H1 (cell line): ENCODE measurements at regions not wholly inside any gene's neighbourhood (a gene's known extent, or its start where the extent isn't known, plus 50 kb on each side); places are given as distances from the start of the nearest gene placed in this dataset.

Experiments used
- ATF3 ChIP-seq: IDR thresholded peaks from 2 replicates; pipeline ENCODE4 v1.6.1; 2011; ENCODE audit warnings: low read depth, mild to moderate bottlenecking, low read length; ENCODE audit not compliant: insufficient read depth
- CTBP2 ChIP-seq: IDR thresholded peaks from 2 replicates; pipeline ENCODE4 v1.7.0; 2011; ENCODE audit warnings: borderline replicate concordance, mild to moderate bottlenecking, moderate library complexity, mixed read lengths, low read length; ENCODE audit not compliant: insufficient read depth, insufficient read length
- EP300 ChIP-seq, 2 experiments: IDR thresholded peaks; 1 replicate in 1 of 2; 2 replicates in 1 of 2; pipeline ENCODE4 v1.6.1; 2011 to 2012; ENCODE audit warnings: low read depth in 2 of 2, low read length in 2 of 2, mild to moderate bottlenecking in 2 of 2, borderline replicate concordance in 1 of 2, inconsistent platforms in 1 of 2, moderate library complexity in 1 of 2
- GTF2F1 ChIP-seq: IDR thresholded peaks from 2 replicates; pipeline ENCODE4 v1.6.1; 2012; ENCODE audit warnings: low read depth, low read length, improper control_type of control experiment, borderline replicate concordance
- KDM5A ChIP-seq: fragments of 200-600 bp; IDR thresholded peaks from 2 replicates; pipeline ENCODE4 v1.7.1; 2012; ENCODE audit warnings: mild to moderate bottlenecking, low read length, inconsistent platforms, mixed read lengths
- MAX ChIP-seq: IDR thresholded peaks from 2 replicates; pipeline ENCODE4 v1.6.1; 2012; ENCODE audit warnings: inconsistent platforms
- NRF1 ChIP-seq: IDR thresholded peaks from 2 replicates; pipeline ENCODE4 v1.6.1; 2011; ENCODE audit warnings: mild to moderate bottlenecking, low read depth, low read length, improper control_type of control experiment
- RAD21 ChIP-seq, 2 experiments: IDR thresholded peaks in 1 of 2; conservative IDR thresholded peaks in 1 of 2; 2 replicates each; pipeline ENCODE4 v1.6.1; 2011; ENCODE audit warnings: low read depth in 2 of 2, low read length in 2 of 2, improper control_type of control experiment in 1 of 2, inconsistent platforms in 1 of 2, mild to moderate bottlenecking in 1 of 2, moderate library complexity in 1 of 2
- RFX5 ChIP-seq: IDR thresholded peaks from 2 replicates; pipeline ENCODE4 v1.6.1; 2011; ENCODE audit warnings: low read depth, low read length, improper control_type of control experiment, borderline replicate concordance
- SP4 ChIP-seq: IDR thresholded peaks from 2 replicates; pipeline ENCODE4 v1.6.1; 2012; ENCODE audit warnings: low read length, inconsistent platforms

- TF ChIP-seq CTBP2 (no peak), NRF1 (no peak), GTF2F1 (no peak), SP4 (no peak), ATF3 (no peak), RFX5 (no peak), EP300 (IDR thresholded peaks at IDR 0.05; ENCODE audit: borderline replicate concordance in 1 of 2, low read depth in 2 of 2, low read length in 2 of 2) (no peak), KDM5A (no peak), RAD21 (IDR thresholded peaks at IDR 0.05 in 1 of 2, conservative IDR thresholded peaks at IDR 0.05 in 1 of 2; ENCODE audit: low read depth in 2 of 2, low read length in 2 of 2) (no peak), MAX (no peak)
Observed at GRCh38 chr3:186454881-186455703, 89.1 kb downstream of the CRYGS start (continued).
